SH-SY5Y (cell line): ENCODE measurements at regions not wholly inside any gene's neighbourhood (a gene's known extent, or its start where the extent isn't known, plus 50 kb on each side); places are given as distances from the start of the nearest gene placed in this dataset.

Source experiments
- GATA2 ChIP-seq: IDR thresholded peaks from 2 replicates; pipeline ENCODE4 v1.6.1; 2011; ENCODE audit warnings: mild to moderate bottlenecking, low read depth, low read length
- GATA3 ChIP-seq: IDR thresholded peaks from 2 replicates; pipeline ENCODE4 v1.6.1; 2011; ENCODE audit warnings: low read depth, mild to moderate bottlenecking, low read length, moderate library complexity

DNA sequence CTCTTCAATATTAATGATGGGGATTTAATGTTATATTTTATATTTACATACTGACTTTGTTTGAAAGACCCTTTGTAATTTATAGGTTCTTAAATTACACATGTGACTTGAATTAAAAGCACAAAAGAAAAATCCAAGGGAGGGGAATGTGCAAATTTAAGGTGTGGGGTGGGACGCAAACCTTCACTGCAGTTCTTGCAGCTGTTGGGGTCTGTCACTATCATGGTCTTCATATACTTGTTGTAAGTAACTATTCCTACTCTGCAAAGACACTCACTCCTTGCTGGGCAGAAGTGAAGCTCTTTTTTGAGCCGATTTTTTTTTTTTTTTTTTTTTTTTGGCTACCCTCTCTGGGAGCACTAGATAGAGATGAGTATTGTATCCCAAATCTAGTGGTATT is 505.3 kb downstream of the ARHGEF28 start:
- TF ChIP-seq GATA2 (no peak), GATA3 (no peak)
